ENCODE measurements at regions not wholly inside any gene's neighbourhood (a gene's known extent, or its start where the extent isn't known, plus 50 kb on each side); places are given as distances from the start of the nearest gene placed in this dataset.

DNA sequence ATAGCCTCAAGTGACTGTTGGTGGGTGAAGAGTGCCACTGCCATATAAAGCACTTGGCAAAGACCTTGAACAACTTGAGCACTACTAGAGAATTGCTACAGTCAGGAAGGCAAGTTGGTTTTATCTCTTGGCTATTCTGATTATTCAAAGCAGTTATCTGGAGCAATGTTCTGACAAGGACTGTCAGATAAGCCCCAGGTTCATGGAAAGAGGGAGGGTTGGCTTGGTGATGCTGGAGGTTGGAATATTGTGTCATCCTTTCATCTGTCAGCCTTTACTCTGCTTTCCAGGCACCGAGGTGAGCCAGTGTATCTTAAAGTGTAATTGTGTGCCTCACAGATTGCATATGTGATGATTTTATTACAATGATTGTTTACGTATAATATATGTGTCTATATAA is 548.4 kb upstream of the ZNF608 start:
- H3K79me1 ChIP-seq (ENCODE audit: low read length) = no peaks in the 10 kb centered on the region
- H3K23ac ChIP-seq (ENCODE audit: low read length) = no peak overlapping the region
- no peak overlapping the region for H3K9ac ChIP-seq (ENCODE audit: low read length)
- no peak overlapping the region for H4K12ac ChIP-seq (ENCODE audit: low read depth, low read length)
- no peak overlapping the region for H2AK5ac ChIP-seq (ENCODE audit: low read length)
- no peak overlapping the region for H3K4me3 ChIP-seq (ENCODE audit: low read depth, low read length)
- H3K27ac ChIP-seq (ENCODE audit: low read depth, low read length) = no peak overlapping the region
- no peaks in the 10 kb centered on the region for H3K36me3 ChIP-seq (ENCODE audit: control insufficient read depth in 1 of 2, insufficient read depth in 2 of 2, low read length in 2 of 2)
- no peaks in the 10 kb centered on the region for H3K79me2 ChIP-seq (ENCODE audit: control insufficient read depth, insufficient read depth, low read length, poor library complexity)
- H2BK5ac ChIP-seq (ENCODE audit: low read depth, low read length, poor library complexity) = no peak overlapping the region
- H2BK12ac ChIP-seq (ENCODE audit: low read length) = no peak overlapping the region
- no peak overlapping the region for H2BK120ac ChIP-seq (ENCODE audit: insufficient read depth, low read length, poor library complexity)
- no peak overlapping the region for H2AFZ ChIP-seq (ENCODE audit: insufficient read depth, low read length, poor library complexity)
- no peaks in the 10 kb centered on the region for H3K27me3 ChIP-seq (ENCODE audit: insufficient read depth, low read length)
- no peak overlapping the region for H3K4ac ChIP-seq (ENCODE audit: low read depth, low read length)
- WGBS (ENCODE audit: extremely low coverage, insufficient coverage, insufficient read length) = no CpG with 5 or more reads among the region's 2 CpGs
- no peaks in the 10 kb centered on the region for H3K9me3 ChIP-seq (ENCODE audit: insufficient read depth, low read depth, low read length)
- no peak overlapping the region for H4K8ac ChIP-seq (ENCODE audit: low read depth, low read length)
- no peak overlapping the region for H3K4me2 ChIP-seq (ENCODE audit: low read length)
- no peak overlapping the region for H4K91ac ChIP-seq (ENCODE audit: low read depth, low read length)
- H3K14ac ChIP-seq (ENCODE audit: low read length) = no peak overlapping the region
- DNase-seq = peak in 1 of 2 donors; percentile 14
- peaks cover 0 to 6% of the 10 kb centered on the region in 2 experiments for H3K4me1 ChIP-seq (ENCODE audit: control insufficient read depth in 1 of 2, insufficient read depth in 2 of 2, low read length in 2 of 2)
- no peak overlapping the region for H3K18ac ChIP-seq (ENCODE audit: low read length)

DNA sequence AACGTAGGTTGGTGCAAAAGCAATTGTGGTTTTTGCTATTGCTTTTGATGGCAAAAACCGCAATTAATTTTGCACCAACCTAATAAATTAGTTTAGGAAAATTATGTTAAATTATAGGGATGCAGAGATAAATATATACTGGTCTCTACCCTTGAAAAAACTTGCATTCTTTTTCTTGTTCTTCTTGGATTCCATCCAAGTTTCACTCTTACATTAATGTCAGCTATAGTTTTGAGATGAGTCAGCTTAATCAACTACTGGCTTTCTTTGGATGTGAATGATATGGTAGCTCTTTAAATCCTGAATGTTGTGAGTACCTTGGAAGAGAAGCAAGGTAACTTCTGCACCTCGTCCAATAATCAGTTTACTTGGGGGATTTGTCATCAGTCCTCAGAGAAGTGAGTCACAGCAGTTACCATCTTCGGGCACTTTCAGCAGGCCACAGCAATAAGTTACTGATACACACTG is 549.0 kb upstream of the ZNF608 start:
- H4K91ac ChIP-seq (ENCODE audit: low read depth, low read length) = no peak overlapping the region
- H4K12ac ChIP-seq (ENCODE audit: low read depth, low read length) = no peak overlapping the region
- H3K79me1 ChIP-seq (ENCODE audit: low read length) = no peaks in the 10 kb centered on the region
- no peak for DNase-seq
- H2BK5ac ChIP-seq (ENCODE audit: low read depth, low read length, poor library complexity) = no peak overlapping the region
- H3K4ac ChIP-seq (ENCODE audit: low read depth, low read length) = no peak overlapping the region
- no peak overlapping the region for H3K14ac ChIP-seq (ENCODE audit: low read length)
- no peak overlapping the region for H3K18ac ChIP-seq (ENCODE audit: low read length)
- no peaks in the 10 kb centered on the region for H3K36me3 ChIP-seq (ENCODE audit: control insufficient read depth in 1 of 2, insufficient read depth in 2 of 2, low read length in 2 of 2)
- H3K27ac ChIP-seq (ENCODE audit: low read depth, low read length) = no peak overlapping the region
- no peaks in the 10 kb centered on the region for H3K27me3 ChIP-seq (ENCODE audit: insufficient read depth, low read length)
- no peak overlapping the region for H3K23ac ChIP-seq (ENCODE audit: low read length)
- H2AFZ ChIP-seq (ENCODE audit: insufficient read depth, low read length, poor library complexity) = no peak overlapping the region
- WGBS (ENCODE audit: extremely low coverage, insufficient coverage, insufficient read length) = no CpG with 5 or more reads among the region's 4 CpGs
- H3K4me2 ChIP-seq (ENCODE audit: low read length) = no peak overlapping the region
- H3K4me1 ChIP-seq (ENCODE audit: control insufficient read depth in 1 of 2, insufficient read depth in 2 of 2, low read length in 2 of 2) = peaks cover 0 to 6% of the 10 kb centered on the region in 2 experiments
- no peak overlapping the region for H3K9ac ChIP-seq (ENCODE audit: low read length)
- no peaks in the 10 kb centered on the region for H3K9me3 ChIP-seq (ENCODE audit: insufficient read depth, low read depth, low read length)
- no peak overlapping the region for H2BK120ac ChIP-seq (ENCODE audit: insufficient read depth, low read length, poor library complexity)
- no peaks in the 10 kb centered on the region for H3K79me2 ChIP-seq (ENCODE audit: control insufficient read depth, insufficient read depth, low read length, poor library complexity)
- no peak overlapping the region for H4K8ac ChIP-seq (ENCODE audit: low read depth, low read length)
- H3K4me3 ChIP-seq (ENCODE audit: low read depth, low read length) = no peak overlapping the region
- H2AK5ac ChIP-seq (ENCODE audit: low read length) = no peak overlapping the region
- H2BK12ac ChIP-seq (ENCODE audit: low read length) = no peak overlapping the region

DNA sequence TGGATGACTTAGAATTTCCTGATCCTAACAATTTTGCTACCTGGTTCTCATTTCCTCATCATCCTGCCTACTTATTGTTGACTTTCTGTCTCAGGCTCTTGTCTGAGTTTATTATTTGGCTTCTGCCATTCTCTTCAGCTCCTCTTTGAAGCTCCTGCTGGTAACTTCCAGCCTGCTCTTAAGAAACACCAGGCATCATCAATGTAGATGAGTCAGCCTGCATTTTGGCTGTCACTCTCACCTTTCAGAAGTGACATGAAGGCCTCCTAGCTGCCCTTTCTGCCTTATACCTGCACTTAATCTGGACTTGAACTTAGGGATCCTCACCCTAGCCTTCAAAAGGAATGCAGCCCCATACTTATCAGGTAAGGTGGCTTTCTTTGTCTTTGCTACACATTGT is 551.8 kb upstream of the ZNF608 start:
- Histone ChIP-seq H2BK5ac (ENCODE audit: low read depth, low read length, poor library complexity) (no peak overlapping the region), H3K4me1 (ENCODE audit: control insufficient read depth in 1 of 2, insufficient read depth in 2 of 2, low read length in 2 of 2) (peaks cover 0 to 6% of the 10 kb centered on the region in 2 experiments), H2AK5ac (ENCODE audit: low read length) (no peak overlapping the region), H3K18ac (ENCODE audit: low read length) (no peak overlapping the region), H2BK120ac (ENCODE audit: insufficient read depth, low read length, poor library complexity) (no peak overlapping the region), H3K36me3 (ENCODE audit: control insufficient read depth in 1 of 2, insufficient read depth in 2 of 2, low read length in 2 of 2) (no peaks in the 10 kb centered on the region), H4K8ac (ENCODE audit: low read depth, low read length) (no peak overlapping the region), H2BK12ac (ENCODE audit: low read length) (no peak overlapping the region), H2AFZ (ENCODE audit: insufficient read depth, low read length, poor library complexity) (no peak overlapping the region), H3K4me3 (ENCODE audit: low read depth, low read length) (no peak overlapping the region), H3K9me3 (ENCODE audit: insufficient read depth, low read depth, low read length) (no peaks in the 10 kb centered on the region), H4K91ac (ENCODE audit: low read depth, low read length) (no peak overlapping the region), H4K12ac (ENCODE audit: low read depth, low read length) (no peak overlapping the region), H3K79me1 (ENCODE audit: low read length) (no peaks in the 10 kb centered on the region), H3K79me2 (ENCODE audit: control insufficient read depth, insufficient read depth, low read length, poor library complexity) (no peaks in the 10 kb centered on the region), H3K27ac (ENCODE audit: low read depth, low read length) (no peak overlapping the region), H3K4ac (ENCODE audit: low read depth, low read length) (no peak overlapping the region), H3K14ac (ENCODE audit: low read length) (no peak overlapping the region), H3K23ac (ENCODE audit: low read length) (no peak overlapping the region), H3K9ac (ENCODE audit: low read length) (no peak overlapping the region), H3K27me3 (ENCODE audit: insufficient read depth, low read length) (no peaks in the 10 kb centered on the region), H3K4me2 (ENCODE audit: low read length) (peak overlapping the region; percentile 3)
- DNase-seq = no peak

DNA sequence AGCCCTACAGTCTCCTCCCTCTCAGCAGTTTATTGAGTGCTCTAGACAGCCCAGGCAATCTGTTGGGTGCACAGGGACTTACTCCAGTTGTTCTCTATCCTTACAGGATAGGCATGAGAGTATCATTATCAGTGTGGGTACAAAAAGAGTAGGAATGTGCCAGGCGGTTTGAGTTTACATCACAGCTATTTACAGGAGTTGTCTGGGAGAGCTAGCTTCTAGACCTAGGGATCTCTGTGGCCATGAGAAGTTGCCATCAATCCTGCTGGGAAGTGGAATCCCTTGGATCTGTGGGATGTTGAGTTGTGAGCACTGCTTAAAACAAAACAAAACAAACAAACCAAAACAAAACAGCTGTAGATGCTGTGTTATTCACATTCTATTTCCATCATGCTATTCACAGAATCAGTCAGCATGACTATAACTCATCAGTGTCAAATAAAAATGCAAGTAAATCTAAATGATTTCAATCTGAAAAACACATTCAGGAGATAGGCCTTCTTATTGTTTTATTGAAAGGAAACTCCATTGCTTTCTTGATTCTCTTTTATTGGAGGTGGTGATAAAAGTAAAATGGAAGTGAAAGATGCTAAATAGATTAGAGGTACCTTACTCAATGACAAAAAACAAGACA is 552.4 kb upstream of the ZNF608 start:
- Histone ChIP-seq H4K8ac (ENCODE audit: low read depth, low read length) (no peak overlapping the region), H3K27me3 (ENCODE audit: insufficient read depth, low read length) (no peaks in the 10 kb centered on the region), H4K12ac (ENCODE audit: low read depth, low read length) (no peak overlapping the region), H3K4me2 (ENCODE audit: low read length) (no peak overlapping the region), H2BK5ac (ENCODE audit: low read depth, low read length, poor library complexity) (no peak overlapping the region), H3K14ac (ENCODE audit: low read length) (no peak overlapping the region), H3K23ac (ENCODE audit: low read length) (no peak overlapping the region), H3K79me2 (ENCODE audit: control insufficient read depth, insufficient read depth, low read length, poor library complexity) (no peaks in the 10 kb centered on the region), H3K27ac (ENCODE audit: low read depth, low read length) (no peak overlapping the region), H2BK12ac (ENCODE audit: low read length) (no peak overlapping the region), H3K36me3 (ENCODE audit: control insufficient read depth in 1 of 2, insufficient read depth in 2 of 2, low read length in 2 of 2) (no peaks in the 10 kb centered on the region), H2AFZ (ENCODE audit: insufficient read depth, low read length, poor library complexity) (no peak overlapping the region), H3K18ac (ENCODE audit: low read length) (no peak overlapping the region), H3K9me3 (ENCODE audit: insufficient read depth, low read depth, low read length) (no peaks in the 10 kb centered on the region), H3K79me1 (ENCODE audit: low read length) (no peaks in the 10 kb centered on the region), H3K4ac (ENCODE audit: low read depth, low read length) (no peak overlapping the region), H4K91ac (ENCODE audit: low read depth, low read length) (no peak overlapping the region), H2AK5ac (ENCODE audit: low read length) (no peak overlapping the region), H3K9ac (ENCODE audit: low read length) (peak overlapping the region; percentile 56), H3K4me3 (ENCODE audit: low read depth, low read length) (no peak overlapping the region), H2BK120ac (ENCODE audit: insufficient read depth, low read length, poor library complexity) (no peak overlapping the region), H3K4me1 (ENCODE audit: control insufficient read depth in 1 of 2, insufficient read depth in 2 of 2, low read length in 2 of 2) (peaks cover 0 to 6% of the 10 kb centered on the region in 2 experiments)
- no peak for DNase-seq
- WGBS (ENCODE audit: extremely low coverage, insufficient coverage, insufficient read length) = no CpG with 5 or more reads among the region's 1 CpG
